Endothelial cell (in vitro differentiated cells): ENCODE measurements at regions not wholly inside any gene's neighbourhood (a gene's known extent, or its start where the extent isn't known, plus 50 kb on each side); places are given as distances from the start of the nearest gene placed in this dataset.

Experiments used
- DNase-seq: peaks from one replicate; pipeline ENCODE4 v3.0.0; 2021; ENCODE audit warnings: low spot score
- H3K27ac Mint-ChIP-seq: one replicate; pipeline ENCODE4 v1.8.0; 2021; ENCODE audit warnings: mixed read lengths, inconsistent platforms; ENCODE audit not compliant: unreplicated experiment
- H3K27me3 Mint-ChIP-seq: one replicate; pipeline ENCODE4 v1.8.0; 2021; ENCODE audit warnings: mild to moderate bottlenecking, moderate library complexity, mixed read lengths, inconsistent platforms; ENCODE audit not compliant: unreplicated experiment
- H3K36me3 Mint-ChIP-seq: one replicate; pipeline ENCODE4 v1.8.0; 2021; ENCODE audit warnings: mild to moderate bottlenecking, low read depth, mixed read lengths, inconsistent platforms; ENCODE audit not compliant: unreplicated experiment
- H3K4me1 Mint-ChIP-seq: one replicate; pipeline ENCODE4 v1.8.0; 2021; ENCODE audit warnings: mild to moderate bottlenecking, mixed read lengths, inconsistent platforms; ENCODE audit not compliant: unreplicated experiment
- H3K4me3 Mint-ChIP-seq: one replicate; pipeline ENCODE4 v1.8.0; 2021; ENCODE audit warnings: mild to moderate bottlenecking, mixed read lengths, inconsistent platforms; ENCODE audit not compliant: unreplicated experiment
- H3K9me3 Mint-ChIP-seq: one replicate; pipeline ENCODE4 v1.8.0; 2021; ENCODE audit warnings: mixed read lengths, inconsistent platforms; ENCODE audit not compliant: unreplicated experiment
- TF ChIP-seq, protein P1 (sequence below): fragments of 200-600 bp; sonication (generic); IDR thresholded peaks from one replicate; pipeline ENCODE4 v1.5.0; 2021; ENCODE audit warnings: antibody characterized with exemption; ENCODE audit not compliant: unreplicated experiment

DNA sequence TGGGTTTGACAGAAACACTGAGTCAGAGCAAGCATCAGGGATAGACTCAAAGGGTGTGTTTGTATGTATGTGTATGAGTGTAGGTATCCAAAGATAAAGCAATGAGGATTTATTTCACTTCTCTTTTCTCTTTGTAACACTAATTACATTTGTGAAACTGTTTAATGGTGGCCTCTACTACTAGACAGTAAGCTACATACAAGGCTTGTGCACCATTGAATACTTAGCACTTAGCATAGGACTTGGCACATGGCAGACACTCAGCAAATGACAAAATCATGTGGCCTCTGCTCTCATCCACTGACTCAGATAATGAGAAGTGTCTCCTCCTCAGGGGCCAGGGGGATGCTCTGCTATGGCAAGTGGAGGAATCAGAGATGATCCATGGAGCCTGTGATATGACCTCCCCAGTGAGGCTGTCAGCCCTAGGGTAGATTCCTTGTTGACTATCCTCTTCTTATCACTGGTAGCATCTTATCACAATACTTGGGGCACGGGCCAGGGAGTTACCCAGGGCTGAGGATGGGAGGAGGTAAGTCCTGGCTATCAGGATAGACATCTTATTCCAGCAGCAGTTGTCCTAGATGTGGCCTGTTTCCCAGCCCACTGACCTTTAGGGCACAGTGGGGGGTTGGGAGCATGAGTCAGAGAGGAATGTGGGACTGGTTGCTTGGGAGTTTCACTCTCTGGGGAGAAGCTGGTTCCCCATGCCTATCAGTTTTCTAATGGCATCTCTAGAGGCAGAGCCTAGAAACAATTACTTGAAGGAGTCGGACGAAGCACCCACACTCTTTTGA, 71.2 kb upstream of the HOXC13 start:
- Mint-ChIP-seq H3K27me3 (peaks cover 2% of the 10 kb centered on the region), H3K4me1 (no peaks in the 10 kb centered on the region), H3K36me3 (no peaks in the 10 kb centered on the region), H3K27ac (peak overlapping the region; percentile 34), H3K4me3 (no peak overlapping the region), H3K9me3 (no peaks in the 10 kb centered on the region)
- TF ChIP-seq, protein P1, sequence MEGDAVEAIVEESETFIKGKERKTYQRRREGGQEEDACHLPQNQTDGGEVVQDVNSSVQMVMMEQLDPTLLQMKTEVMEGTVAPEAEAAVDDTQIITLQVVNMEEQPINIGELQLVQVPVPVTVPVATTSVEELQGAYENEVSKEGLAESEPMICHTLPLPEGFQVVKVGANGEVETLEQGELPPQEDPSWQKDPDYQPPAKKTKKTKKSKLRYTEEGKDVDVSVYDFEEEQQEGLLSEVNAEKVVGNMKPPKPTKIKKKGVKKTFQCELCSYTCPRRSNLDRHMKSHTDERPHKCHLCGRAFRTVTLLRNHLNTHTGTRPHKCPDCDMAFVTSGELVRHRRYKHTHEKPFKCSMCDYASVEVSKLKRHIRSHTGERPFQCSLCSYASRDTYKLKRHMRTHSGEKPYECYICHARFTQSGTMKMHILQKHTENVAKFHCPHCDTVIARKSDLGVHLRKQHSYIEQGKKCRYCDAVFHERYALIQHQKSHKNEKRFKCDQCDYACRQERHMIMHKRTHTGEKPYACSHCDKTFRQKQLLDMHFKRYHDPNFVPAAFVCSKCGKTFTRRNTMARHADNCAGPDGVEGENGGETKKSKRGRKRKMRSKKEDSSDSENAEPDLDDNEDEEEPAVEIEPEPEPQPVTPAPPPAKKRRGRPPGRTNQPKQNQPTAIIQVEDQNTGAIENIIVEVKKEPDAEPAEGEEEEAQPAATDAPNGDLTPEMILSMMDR, result no peak
- no peak for DNase-seq

DNA sequence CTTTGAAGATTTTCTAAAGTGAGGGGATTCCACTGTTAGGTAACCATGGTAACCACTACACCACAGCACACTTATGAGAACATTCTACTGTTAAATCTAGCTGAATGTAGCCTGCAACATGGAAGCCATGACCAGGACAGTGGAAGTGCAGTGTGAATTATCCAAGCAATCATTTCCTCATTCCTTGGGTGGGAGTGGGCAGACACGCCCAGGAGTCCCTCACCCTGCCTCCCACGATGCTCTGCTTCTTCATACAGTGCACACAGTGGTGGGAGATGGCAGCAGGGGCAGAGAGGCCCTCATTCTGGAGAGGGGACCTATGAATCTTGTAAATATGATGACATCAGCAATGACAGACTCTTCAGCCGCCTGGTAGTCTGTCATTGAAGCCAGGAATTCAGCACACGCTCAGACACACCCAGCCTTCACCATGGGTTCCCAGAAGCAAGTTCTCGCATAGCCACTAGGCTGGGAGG, 70.1 kb upstream of the HOXC13 start:
- TF ChIP-seq, protein P1, result no peak
- no peaks in the 10 kb centered on the region for H3K9me3 Mint-ChIP-seq
- DNase-seq, result no peak
- H3K4me3 Mint-ChIP-seq, result no peak overlapping the region
- H3K4me1 Mint-ChIP-seq, result no peaks in the 10 kb centered on the region
- H3K27me3 Mint-ChIP-seq, result peaks cover 2% of the 10 kb centered on the region
- H3K36me3 Mint-ChIP-seq, result no peaks in the 10 kb centered on the region
- no peak overlapping the region for H3K27ac Mint-ChIP-seq

- DNase-seq, result no peak
- no peaks in the 10 kb centered on the region for H3K4me1 Mint-ChIP-seq
- no peaks in the 10 kb centered on the region for H3K9me3 Mint-ChIP-seq
- H3K4me3 Mint-ChIP-seq, result no peak overlapping the region
- H3K36me3 Mint-ChIP-seq, result no peaks in the 10 kb centered on the region
- no peak overlapping the region for H3K27ac Mint-ChIP-seq
- TF ChIP-seq, protein P1, result no peak
- H3K27me3 Mint-ChIP-seq, result peaks cover 2% of the 10 kb centered on the region
These were observed 69.1 kb upstream of the HOXC13 start for GRCh38 chr12:53869500-53869899.

- H3K4me3 Mint-ChIP-seq, result no peak overlapping the region
- H3K36me3 Mint-ChIP-seq, result no peaks in the 10 kb centered on the region
- H3K4me1 Mint-ChIP-seq, result no peaks in the 10 kb centered on the region
- no peak overlapping the region for H3K27ac Mint-ChIP-seq
- H3K9me3 Mint-ChIP-seq, result no peaks in the 10 kb centered on the region
- H3K27me3 Mint-ChIP-seq, result peaks cover 2% of the 10 kb centered on the region
- DNase-seq, result no peak
- TF ChIP-seq, protein P1, result no peak
These were observed 68.5 kb upstream of the HOXC13 start for GRCh38 chr12:53870117-53870516.

- Mint-ChIP-seq H3K27me3 (peaks cover 2% of the 10 kb centered on the region), H3K4me3 (no peak overlapping the region), H3K4me1 (no peaks in the 10 kb centered on the region), H3K27ac (no peak overlapping the region), H3K36me3 (no peaks in the 10 kb centered on the region), H3K9me3 (no peaks in the 10 kb centered on the region)
- TF ChIP-seq, protein P1, result no peak
- no peak for DNase-seq
These were observed 67.3 kb upstream of the HOXC13 start for GRCh38 chr12:53871367-53871766.
